GM21423 (cell line): ENCODE measurements at regions not wholly inside any gene's neighbourhood (a gene's known extent, or its start where the extent isn't known, plus 50 kb on each side); places are given as distances from the start of the nearest gene placed in this dataset.
"Not testable (repeated sequence)": the region's sequence is repeated elsewhere in the genome, so short reads cannot be mapped to it uniquely, and the experiment has no call there.

Source experiments
- ATAC-seq: cut with Tn5 transposase; IDR thresholded peaks from one replicate; pipeline ENCODE4 v1.9.1; 2021; ENCODE audit warnings: mild to moderate bottlenecking, moderate library complexity; ENCODE audit not compliant: unreplicated experiment

- ATAC-seq, result no peak
Measured at GRCh38 chr3:164779816-164780215, 298.5 kb downstream of the SI start.

GRCh38 chr3:164752812-164753211 lies 325.5 kb downstream of the SI start:
- ATAC-seq, result no peak

- ATAC-seq, result no peak
Measured at GRCh38 chr3:164748626-164749025, 329.7 kb downstream of the SI start.

GRCh38 chr3:164741869-164742268 lies 336.4 kb downstream of the SI start:
- no peak for ATAC-seq

GRCh38 chr3:164737174-164737573 lies 341.1 kb downstream of the SI start:
- no peak for ATAC-seq

- no peak for ATAC-seq
Measured at GRCh38 chr3:164732166-164732565, 346.1 kb downstream of the SI start.

- ATAC-seq, result no peak
Measured at GRCh38 chr3:164730815-164731360, 347.4 kb downstream of the SI start.

GRCh38 chr3:164723396-164723795 lies 354.9 kb downstream of the SI start:
- ATAC-seq, result no peak

GRCh38 chr3:164702808-164703207 lies 375.5 kb downstream of the SI start:
- not testable (repeated sequence) for ATAC-seq

- ATAC-seq, result no peak
Measured at GRCh38 chr3:164687902-164688301, 390.4 kb downstream of the SI start.

GRCh38 chr3:164687211-164687610 lies 391.1 kb downstream of the SI start:
- no peak for ATAC-seq

GRCh38 chr3:164683489-164683888 lies 394.8 kb downstream of the SI start:
- no peak for ATAC-seq

- ATAC-seq, result no peak
Measured at GRCh38 chr3:164679245-164679644, 399.1 kb downstream of the SI start.

- ATAC-seq, result no peak
Measured at GRCh38 chr3:164677317-164677716, 401.0 kb downstream of the SI start.

- no peak for ATAC-seq
Measured at GRCh38 chr3:164673738-164674137, 404.6 kb downstream of the SI start.

- ATAC-seq, result no peak
Measured at GRCh38 chr3:164658125-164658524, 420.2 kb downstream of the SI start.

- no peak for ATAC-seq
Measured at GRCh38 chr3:164657631-164658030, 420.7 kb downstream of the SI start.

- ATAC-seq, result no peak
Measured at GRCh38 chr3:164655462-164655861, 422.8 kb downstream of the SI start.

GRCh38 chr3:164641071-164641470 lies 437.2 kb downstream of the SI start:
- ATAC-seq, result no peak

GRCh38 chr3:164640591-164640990 lies 437.7 kb downstream of the SI start:
- no peak for ATAC-seq

GRCh38 chr3:164620956-164621355 lies 457.3 kb downstream of the SI start:
- ATAC-seq, result no peak

GRCh38 chr3:164620423-164620822 lies 457.9 kb downstream of the SI start:
- no peak for ATAC-seq

- no peak for ATAC-seq
Measured at GRCh38 chr3:164612751-164613150, 465.5 kb downstream of the SI start.
